Activated CD4-positive, alpha-beta T cell treated with anti-CD3 and anti-CD28 coated beads, Interleukin-2, amount 50 U/mL, for 48 hours (primary cell): ENCODE measurements at regions not wholly inside any gene's neighbourhood (a gene's known extent, or its start where the extent isn't known, plus 50 kb on each side); places are given as distances from the start of the nearest gene placed in this dataset.

ENCODE experiments used
- DNase-seq, 2 experiments: peaks; one replicate each; pipeline ENCODE4 v3.0.0-alpha.2; 2020

GRCh38 chr10:3016016-3016415 is 51.3 kb upstream of the PFKP start:
- no peak for DNase-seq

GRCh38 chr10:3014968-3015367 is 52.4 kb upstream of the PFKP start:
- DNase-seq = no peak

- no peak for DNase-seq
These were observed 55.1 kb upstream of the PFKP start for GRCh38 chr10:3012223-3012622.

DNA sequence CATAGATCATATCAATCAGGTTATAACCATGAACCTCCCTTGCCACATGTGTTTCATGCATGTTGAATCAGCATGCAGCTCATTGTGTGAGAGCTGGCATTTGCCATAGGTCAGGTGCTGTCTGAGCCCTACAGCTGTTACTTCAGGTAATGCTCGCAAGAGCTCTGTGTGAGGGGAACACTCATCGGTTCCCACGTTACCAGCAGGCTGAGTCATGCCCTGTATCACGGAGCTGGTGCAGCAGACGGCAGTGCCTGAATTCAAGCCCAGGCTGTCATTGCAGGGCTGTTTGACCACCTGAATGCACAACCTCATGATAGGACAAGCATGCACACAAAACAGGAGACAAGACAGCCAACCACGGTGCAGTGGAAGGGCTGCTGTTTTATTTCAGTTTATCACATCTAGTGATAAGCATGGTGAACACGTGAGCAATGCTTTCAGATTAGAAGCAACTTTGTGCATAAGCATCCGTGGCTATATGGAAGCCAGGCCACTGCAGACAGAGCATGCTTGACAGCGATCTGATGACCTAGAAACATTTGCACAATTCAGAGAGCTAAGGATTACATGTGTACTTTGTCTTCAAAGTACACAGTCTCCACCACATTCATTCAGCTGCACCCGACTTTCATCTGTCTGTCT is 56.4 kb upstream of the PFKP start:
- no peak for DNase-seq

GRCh38 chr10:3010334-3010733 is 57.0 kb upstream of the PFKP start:
- no peak for DNase-seq

- no peak for DNase-seq
These were observed 58.0 kb upstream of the PFKP start for GRCh38 chr10:3009341-3009740.

DNA sequence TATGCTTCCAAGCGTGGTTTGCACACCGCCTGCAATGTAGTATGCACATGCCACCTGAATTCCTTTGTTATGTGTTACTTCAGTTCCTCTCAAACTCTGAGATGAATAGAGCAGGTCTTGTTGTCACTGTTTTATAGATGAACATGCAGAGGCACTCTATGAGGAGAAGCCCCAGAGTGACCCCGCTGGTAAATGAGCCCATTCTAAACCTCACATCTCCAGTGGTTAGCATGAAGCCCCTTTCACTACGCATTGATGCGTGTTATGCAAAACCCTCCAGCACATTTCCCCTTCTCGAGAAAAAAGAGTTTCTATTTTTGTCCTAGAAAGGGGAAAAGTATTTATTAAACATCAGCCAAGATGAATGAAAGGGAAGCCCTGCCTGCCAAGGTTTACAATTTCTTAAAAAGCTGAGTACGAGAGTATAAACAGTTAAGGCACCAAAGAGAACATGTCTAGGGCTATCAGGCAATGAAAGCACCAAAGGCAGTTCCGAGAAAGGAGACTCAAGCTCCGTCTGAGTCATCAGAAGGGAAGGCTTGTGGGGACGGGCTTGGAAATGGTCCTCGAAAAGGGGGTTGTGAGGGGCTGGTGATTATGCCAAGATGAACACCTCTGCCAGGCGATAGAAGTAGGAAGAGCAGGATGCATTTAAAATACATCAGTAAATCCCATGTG is 58.7 kb upstream of the PFKP start:
- no peak for DNase-seq

GRCh38 chr10:3006607-3007006 is 60.7 kb upstream of the PFKP start:
- no peak for DNase-seq

GRCh38 chr10:3006093-3006492 is 61.3 kb upstream of the PFKP start:
- DNase-seq = no peak

DNA sequence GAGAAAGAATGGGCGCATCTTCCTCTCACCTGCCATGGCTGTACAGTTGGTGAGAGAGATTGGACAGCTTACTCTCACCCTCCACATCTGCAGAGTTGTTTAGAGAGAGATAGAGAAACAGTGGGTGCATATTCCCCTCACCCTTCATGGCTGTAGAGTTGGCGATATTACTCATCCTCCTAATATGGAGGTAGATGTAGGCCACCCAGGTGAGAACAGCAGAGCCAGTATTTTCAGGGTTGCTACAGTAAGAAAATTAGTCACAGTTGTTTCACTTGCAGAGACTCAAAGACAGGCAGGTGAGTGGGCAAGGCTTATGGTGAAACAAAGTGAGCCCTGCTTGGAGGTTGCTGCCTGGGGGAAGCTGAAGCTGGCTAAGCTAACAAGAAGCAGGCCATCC is 65.0 kb upstream of the PFKP start:
- DNase-seq = peak in 1 of 2 experiments; percentile 5

DNA sequence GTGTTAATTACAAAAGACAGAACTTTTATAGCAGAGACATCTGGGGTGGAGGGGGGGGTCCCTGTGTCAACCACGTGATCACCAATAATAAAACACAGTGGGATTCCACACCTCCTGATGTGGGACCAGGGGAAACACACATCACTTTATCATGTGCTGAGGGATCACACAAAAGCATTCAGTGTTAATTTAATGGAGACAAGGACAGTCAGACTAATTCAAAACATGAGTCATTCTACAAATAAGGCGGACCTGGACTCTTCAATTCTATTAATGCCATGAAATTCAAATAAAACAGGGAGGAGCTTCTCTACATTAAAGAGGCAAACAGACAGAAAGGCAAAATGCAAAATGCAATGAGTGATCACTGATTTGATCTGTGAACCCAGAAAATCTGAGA is 67.3 kb upstream of the PFKP start:
- no peak for DNase-seq

GRCh38 chr10:2994221-2994961 is 73.0 kb upstream of the PFKP start:
- no peak for DNase-seq

- DNase-seq = no peak
These were observed 73.7 kb upstream of the PFKP start for GRCh38 chr10:2993636-2994035.

- DNase-seq = no peak
These were observed 74.7 kb upstream of the PFKP start for GRCh38 chr10:2992401-2993198.

DNA sequence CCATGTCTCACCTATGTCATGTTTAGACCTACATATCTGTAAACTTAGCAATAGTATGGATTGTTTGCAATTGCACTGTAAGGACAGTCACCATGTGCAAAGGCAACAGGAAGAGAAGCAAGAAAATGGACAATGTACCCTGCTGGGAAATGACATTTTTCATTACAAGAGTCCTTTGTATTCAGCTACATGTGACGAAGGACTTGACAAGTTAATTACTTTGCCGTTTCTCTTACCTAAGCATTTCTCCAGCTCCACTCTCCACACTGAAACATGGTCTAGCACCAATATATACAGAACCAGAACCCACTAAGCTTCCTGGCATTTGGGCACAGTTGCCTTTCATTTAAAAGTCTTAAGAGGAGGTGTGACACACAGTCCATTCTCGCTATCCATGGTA is 76.6 kb upstream of the PFKP start:
- no peak for DNase-seq

DNA sequence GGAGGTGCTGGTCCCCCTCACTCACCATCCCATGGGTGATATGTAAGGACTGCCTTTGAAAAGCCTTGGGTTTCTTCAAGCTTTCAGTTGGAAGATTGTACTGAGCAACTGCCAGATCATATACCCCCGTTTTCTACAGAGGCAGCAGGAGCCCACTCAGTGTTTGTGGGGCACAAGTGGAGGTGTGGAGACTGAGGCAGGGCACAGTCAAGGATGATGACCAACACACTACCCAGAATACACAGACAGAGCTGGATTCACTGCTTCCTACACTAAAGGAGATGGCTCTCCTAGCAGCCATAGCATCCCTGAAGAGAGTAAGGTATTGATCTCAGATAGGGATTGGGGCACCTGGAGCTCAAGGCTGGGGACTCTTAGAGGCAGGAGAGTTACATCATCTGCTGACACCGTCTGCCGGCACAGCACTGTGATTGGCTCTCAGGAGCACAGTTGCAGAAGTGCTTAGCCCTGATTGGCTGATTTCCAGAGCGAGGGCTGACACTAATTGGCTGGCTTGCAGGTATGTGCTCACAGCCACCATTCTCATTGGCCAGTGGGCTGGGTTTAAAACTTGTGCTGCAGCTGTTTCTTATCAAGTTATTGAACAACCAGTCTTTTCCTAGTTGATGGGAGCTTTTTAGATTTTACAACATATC is 77.9 kb upstream of the PFKP start:
- DNase-seq = no peak

- no peak for DNase-seq
These were observed 80.1 kb upstream of the PFKP start for GRCh38 chr10:2987185-2987768.

- DNase-seq = no peak
These were observed 81.0 kb upstream of the PFKP start for GRCh38 chr10:2986391-2986801.

DNA sequence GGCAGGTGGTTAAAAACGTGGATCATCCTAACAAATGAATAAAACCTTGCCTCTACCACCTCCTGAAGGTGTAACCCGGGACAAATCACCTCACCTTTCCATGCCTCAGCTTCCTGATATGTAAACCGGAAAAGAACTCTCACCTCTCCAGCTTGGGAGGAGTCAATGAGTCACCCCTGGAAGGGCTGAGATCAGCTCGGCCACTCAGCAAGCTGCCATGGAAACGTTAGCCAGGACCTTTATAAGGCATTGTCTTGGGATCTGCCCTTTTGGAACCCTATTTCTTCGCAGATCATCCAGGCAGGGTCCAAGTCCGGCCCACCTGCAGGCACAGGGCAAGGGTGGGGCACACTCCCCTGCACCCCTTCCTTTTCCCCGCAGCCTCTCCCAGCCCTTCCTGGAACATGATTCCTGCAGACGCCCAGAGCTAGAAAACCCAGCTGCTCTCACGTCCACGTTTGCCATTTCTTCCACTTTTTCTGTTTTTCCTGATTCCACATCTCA is 81.6 kb upstream of the PFKP start:
- DNase-seq = no peak

DNA sequence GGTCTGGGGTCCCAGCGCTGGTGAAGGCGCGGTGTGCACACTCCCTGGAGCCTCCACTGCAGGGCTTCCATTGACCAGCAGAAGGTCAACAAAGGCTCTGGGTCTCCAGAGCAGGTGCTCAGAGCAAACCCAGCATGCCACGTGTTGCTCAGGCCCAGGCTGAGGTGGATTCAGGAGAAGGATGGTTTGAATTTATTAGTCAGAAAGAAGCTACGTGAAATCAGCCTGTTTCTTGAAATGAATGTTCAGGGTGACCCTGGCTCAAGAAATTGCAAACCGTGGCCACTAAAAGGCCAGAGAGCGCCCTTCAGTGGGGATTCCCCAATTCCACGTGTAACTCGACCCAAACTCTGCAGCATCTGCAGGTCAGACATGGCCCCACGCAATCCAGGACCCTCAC is 82.7 kb upstream of the PFKP start:
- DNase-seq = no peak

- no peak for DNase-seq
These were observed 85.2 kb upstream of the PFKP start for GRCh38 chr10:2982146-2982545.

- no peak for DNase-seq
These were observed 86.0 kb upstream of the PFKP start for GRCh38 chr10:2981361-2981801.
